ENCODE measurements at regions not wholly inside any gene's neighbourhood (a gene's known extent, or its start where the extent isn't known, plus 50 kb on each side); places are given as distances from the start of the nearest gene placed in this dataset.

GRCh38 chr6:137749696-137750211 is 117.3 kb upstream of the TNFAIP3 start:
- no peak overlapping the region for H3K27ac Mint-ChIP-seq (ENCODE audit: unreplicated experiment)
- no peak for DNase-seq (ENCODE audit: low spot score)

GRCh38 chr6:137750297-137750696 is 116.8 kb upstream of the TNFAIP3 start:
- peaks cover 13% of the 10 kb centered on the region for H3K4me1 Mint-ChIP-seq (ENCODE audit: unreplicated experiment)
- no peak for DNase-seq (ENCODE audit: low spot score)
- H3K27me3 Mint-ChIP-seq (ENCODE audit: unreplicated experiment), result peaks cover 2% of the 10 kb centered on the region
- TF ChIP-seq, protein P1, sequence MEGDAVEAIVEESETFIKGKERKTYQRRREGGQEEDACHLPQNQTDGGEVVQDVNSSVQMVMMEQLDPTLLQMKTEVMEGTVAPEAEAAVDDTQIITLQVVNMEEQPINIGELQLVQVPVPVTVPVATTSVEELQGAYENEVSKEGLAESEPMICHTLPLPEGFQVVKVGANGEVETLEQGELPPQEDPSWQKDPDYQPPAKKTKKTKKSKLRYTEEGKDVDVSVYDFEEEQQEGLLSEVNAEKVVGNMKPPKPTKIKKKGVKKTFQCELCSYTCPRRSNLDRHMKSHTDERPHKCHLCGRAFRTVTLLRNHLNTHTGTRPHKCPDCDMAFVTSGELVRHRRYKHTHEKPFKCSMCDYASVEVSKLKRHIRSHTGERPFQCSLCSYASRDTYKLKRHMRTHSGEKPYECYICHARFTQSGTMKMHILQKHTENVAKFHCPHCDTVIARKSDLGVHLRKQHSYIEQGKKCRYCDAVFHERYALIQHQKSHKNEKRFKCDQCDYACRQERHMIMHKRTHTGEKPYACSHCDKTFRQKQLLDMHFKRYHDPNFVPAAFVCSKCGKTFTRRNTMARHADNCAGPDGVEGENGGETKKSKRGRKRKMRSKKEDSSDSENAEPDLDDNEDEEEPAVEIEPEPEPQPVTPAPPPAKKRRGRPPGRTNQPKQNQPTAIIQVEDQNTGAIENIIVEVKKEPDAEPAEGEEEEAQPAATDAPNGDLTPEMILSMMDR (IDR thresholded peaks at IDR 0.05; ENCODE audit: unreplicated experiment), result no peak
- no peaks in the 10 kb centered on the region for H3K36me3 Mint-ChIP-seq (ENCODE audit: low read depth, unreplicated experiment)
- H3K4me3 Mint-ChIP-seq (ENCODE audit: unreplicated experiment), result no peak overlapping the region
- no peaks in the 10 kb centered on the region for H3K9me3 Mint-ChIP-seq (ENCODE audit: unreplicated experiment)
- no peak overlapping the region for H3K27ac Mint-ChIP-seq (ENCODE audit: unreplicated experiment)

More at GRCh38 chr6:137749696-137750211, 117.3 kb upstream of the TNFAIP3 start:
- Mint-ChIP-seq H3K27me3 (ENCODE audit: unreplicated experiment) (peaks cover 2% of the 10 kb centered on the region), H3K4me1 (ENCODE audit: unreplicated experiment) (peaks cover 13% of the 10 kb centered on the region), H3K9me3 (ENCODE audit: unreplicated experiment) (no peaks in the 10 kb centered on the region), H3K36me3 (ENCODE audit: low read depth, unreplicated experiment) (no peaks in the 10 kb centered on the region), H3K4me3 (ENCODE audit: unreplicated experiment) (no peak overlapping the region)
- TF ChIP-seq, protein P1 (IDR thresholded peaks at IDR 0.05; ENCODE audit: unreplicated experiment), result no peak

DNA sequence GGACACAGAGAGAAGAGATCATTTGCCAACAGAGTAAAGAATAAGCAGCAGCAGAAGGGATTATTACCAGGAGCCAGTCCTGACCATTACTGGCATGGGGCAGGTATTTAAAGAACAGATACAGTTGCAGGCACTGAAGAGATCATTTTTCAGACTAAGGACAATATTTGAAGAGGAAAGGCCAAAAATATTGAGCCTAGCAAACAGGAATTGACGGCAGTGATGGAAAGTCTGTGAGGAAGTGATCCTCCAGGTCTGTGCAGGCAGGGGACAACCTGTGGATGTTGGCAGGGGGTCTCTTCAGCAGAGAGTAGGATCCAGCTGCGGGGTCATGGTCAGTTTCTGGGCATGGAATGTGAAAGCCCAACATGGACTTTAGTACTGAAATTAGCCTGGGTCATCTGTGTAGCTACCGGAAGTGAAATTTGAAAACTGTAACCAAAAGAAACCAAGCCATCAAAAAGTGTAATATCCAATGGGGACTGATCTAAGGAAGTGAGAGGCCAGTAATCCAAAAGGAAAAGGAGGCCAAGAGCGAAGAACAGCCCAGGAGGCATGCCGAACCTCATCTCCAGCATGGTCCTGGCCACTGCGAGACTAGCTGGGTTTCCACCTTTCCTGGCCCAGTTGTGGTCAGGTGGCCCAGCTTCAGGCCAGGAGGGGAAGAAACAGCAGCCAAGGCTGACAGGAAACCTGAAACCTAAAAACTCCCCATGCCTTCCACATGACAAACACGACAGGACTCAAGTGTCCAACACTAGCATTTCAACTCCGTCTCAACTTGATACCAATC is 115.1 kb upstream of the TNFAIP3 start:
- no peaks in the 10 kb centered on the region for H3K9me3 Mint-ChIP-seq (ENCODE audit: unreplicated experiment)
- no peak for DNase-seq (ENCODE audit: low spot score)
- H3K4me1 Mint-ChIP-seq (ENCODE audit: unreplicated experiment), result peaks cover 13% of the 10 kb centered on the region
- no peak overlapping the region for H3K4me3 Mint-ChIP-seq (ENCODE audit: unreplicated experiment)
- no peak overlapping the region for H3K27ac Mint-ChIP-seq (ENCODE audit: unreplicated experiment)
- TF ChIP-seq, protein P1 (IDR thresholded peaks at IDR 0.05; ENCODE audit: unreplicated experiment), result no peak
- peaks cover 3% of the 10 kb centered on the region for H3K27me3 Mint-ChIP-seq (ENCODE audit: unreplicated experiment)
- no peaks in the 10 kb centered on the region for H3K36me3 Mint-ChIP-seq (ENCODE audit: low read depth, unreplicated experiment)

DNA sequence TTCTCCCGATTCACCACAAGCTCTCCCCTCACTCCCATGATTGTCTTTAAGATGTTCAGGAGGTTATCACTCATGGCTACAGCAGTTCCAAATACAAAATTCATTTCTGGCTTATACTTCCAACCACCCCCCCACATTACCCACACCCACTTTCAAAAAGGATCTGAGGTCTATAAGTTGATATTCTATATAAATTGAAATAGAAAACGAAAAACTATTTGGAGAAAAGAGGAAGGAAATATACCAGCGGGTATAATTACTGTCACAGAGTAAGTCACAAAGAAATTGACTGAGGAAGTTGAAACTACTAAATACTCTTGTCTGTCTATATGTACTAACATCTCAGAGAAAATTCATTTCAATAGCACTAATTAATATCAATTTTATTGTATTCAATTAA is 112.7 kb upstream of the TNFAIP3 start:
- DNase-seq (ENCODE audit: low spot score), result no peak
- peaks cover 13% of the 10 kb centered on the region for H3K4me1 Mint-ChIP-seq (ENCODE audit: unreplicated experiment)
- H3K36me3 Mint-ChIP-seq (ENCODE audit: low read depth, unreplicated experiment), result no peaks in the 10 kb centered on the region
- H3K4me3 Mint-ChIP-seq (ENCODE audit: unreplicated experiment), result no peak overlapping the region
- TF ChIP-seq, protein P1 (IDR thresholded peaks at IDR 0.05; ENCODE audit: unreplicated experiment), result no peak
- no peak overlapping the region for H3K27ac Mint-ChIP-seq (ENCODE audit: unreplicated experiment)
- H3K27me3 Mint-ChIP-seq (ENCODE audit: unreplicated experiment), result peaks cover 6% of the 10 kb centered on the region
- no peaks in the 10 kb centered on the region for H3K9me3 Mint-ChIP-seq (ENCODE audit: unreplicated experiment)

GRCh38 chr6:137754866-137755265 is 112.2 kb upstream of the TNFAIP3 start:
- Mint-ChIP-seq H3K27ac (ENCODE audit: unreplicated experiment) (no peak overlapping the region), H3K4me3 (ENCODE audit: unreplicated experiment) (no peak overlapping the region)

More at GRCh38 chr6:137754866-137755265, 112.2 kb upstream of the TNFAIP3 start:
- no peak for DNase-seq (ENCODE audit: low spot score)
- Mint-ChIP-seq H3K9me3 (ENCODE audit: unreplicated experiment) (no peaks in the 10 kb centered on the region), H3K36me3 (ENCODE audit: low read depth, unreplicated experiment) (no peaks in the 10 kb centered on the region), H3K4me1 (ENCODE audit: unreplicated experiment) (peaks cover 9% of the 10 kb centered on the region), H3K27me3 (ENCODE audit: unreplicated experiment) (peaks cover 6% of the 10 kb centered on the region)
- TF ChIP-seq, protein P1 (IDR thresholded peaks at IDR 0.05; ENCODE audit: unreplicated experiment), result no peak

Data from endothelial cell (in vitro differentiated cells).